GM19328 (cell line): ENCODE measurements at regions not wholly inside any gene's neighbourhood (a gene's known extent, or its start where the extent isn't known, plus 50 kb on each side); places are given as distances from the start of the nearest gene placed in this dataset.
"Not testable (repeated sequence)": the region's sequence is repeated elsewhere in the genome, so short reads cannot be mapped to it uniquely, and the experiment has no call there.

ENCODE experiments used
- ATAC-seq: cut with Tn5 transposase; IDR thresholded peaks from one replicate; pipeline ENCODE4 v1.9.1; 2021; ENCODE audit warnings: mild to moderate bottlenecking, moderate library complexity; ENCODE audit not compliant: unreplicated experiment

DNA sequence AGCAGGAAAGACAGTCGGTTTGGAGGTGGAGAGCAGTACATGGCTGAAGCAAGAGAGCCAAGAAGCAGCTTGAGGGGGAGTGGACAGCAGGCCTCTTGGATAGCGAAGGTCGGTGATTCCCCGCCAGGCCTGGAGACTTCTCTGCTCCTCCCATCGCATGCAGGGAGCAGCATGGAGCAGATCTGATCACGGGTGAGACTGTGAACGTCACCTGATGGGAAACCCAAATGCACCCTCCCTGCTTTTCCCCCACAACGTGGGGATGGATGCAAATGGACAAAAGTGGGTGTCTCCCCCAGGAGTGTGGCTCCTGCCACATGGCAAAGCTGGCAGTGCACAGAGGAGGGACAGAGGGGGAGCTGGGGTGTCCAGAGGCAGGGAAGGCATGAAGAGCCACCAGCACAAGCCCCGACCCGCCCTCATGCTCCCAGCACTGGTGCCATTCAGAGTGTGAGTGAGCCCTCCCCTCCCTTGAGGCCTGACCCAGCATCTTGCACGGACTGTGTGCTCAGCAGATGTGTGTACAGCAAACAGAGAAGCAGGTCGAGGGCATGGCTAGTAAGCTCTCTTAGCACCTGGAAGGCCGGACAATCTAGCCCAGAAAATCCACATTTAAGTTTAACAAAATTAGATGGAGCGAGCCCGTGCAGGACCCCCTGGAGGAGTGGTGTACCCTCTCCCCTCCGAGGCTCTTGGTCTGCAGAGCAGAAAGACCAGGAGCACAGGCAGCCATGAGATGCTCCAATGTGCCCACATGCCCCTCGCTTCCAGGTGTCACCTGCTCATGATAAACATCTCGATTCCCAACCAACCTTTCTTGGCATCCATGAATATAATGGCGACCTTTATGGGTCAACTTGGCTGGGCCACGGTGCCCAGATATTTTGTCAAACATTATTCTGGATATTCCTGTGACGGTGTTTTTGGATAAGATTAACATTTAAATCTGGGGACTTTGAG lies 661.7 kb downstream of the TBC1D22A start:
- no peak for ATAC-seq

DNA sequence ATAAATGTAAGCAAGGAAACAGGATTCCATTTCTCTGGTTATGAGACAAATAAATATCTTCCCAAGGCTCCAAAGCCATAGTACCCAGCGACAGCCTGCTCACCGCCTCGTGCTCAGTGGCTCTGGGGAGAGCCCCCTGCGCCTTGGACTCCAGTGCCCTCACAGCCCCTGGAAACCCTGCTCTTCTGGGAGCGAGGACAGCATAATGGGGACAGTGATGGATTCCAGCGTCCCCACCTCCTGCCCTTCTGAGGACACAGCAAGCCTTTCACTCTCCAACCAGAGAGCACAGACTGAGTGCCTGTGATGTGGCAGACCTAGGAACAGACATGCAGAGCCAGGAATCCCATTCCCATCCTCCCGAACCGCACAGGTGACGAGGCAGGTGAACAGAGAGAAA lies 660.8 kb downstream of the TBC1D22A start:
- no peak for ATAC-seq

DNA sequence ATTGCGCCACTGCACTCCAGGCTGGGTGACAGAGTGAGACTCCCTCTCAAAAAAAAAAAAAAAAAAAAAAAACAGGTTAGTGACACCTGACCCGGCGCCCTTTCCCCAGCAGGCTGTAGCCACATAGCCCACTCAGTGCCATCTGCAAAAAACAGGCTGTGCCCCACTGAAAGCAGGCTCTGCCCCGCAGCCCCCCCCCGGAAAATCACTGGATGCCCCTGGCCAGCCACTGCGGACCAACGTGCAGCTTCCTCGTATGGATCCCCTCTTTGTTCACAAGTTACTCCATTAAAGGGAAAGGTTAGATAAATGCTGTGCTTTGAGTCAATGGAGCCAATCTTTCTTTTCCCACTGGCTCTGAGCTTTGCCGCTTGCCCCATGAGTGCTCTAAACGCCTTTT lies 660.3 kb downstream of the TBC1D22A start:
- no peak for ATAC-seq

DNA sequence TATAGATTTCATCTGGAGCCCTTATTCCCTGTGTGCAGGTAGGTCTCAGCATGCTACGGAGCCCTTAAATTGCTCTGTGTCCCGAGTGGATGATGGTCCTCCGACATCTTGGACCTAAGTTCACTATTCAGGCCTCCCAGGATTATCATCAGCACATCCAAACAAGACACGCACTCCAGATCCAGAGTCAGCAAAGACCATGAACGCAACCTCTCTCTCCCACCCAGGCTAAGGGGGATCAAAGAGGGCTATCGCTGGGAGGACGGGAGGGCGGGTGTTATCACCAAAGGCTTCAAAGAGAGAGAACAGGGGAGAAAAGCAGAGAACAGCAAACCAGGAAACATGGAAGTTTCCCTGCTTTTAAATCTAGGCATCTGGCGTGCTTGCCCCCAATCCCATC lies 659.4 kb downstream of the TBC1D22A start:
- ATAC-seq: no peak

DNA sequence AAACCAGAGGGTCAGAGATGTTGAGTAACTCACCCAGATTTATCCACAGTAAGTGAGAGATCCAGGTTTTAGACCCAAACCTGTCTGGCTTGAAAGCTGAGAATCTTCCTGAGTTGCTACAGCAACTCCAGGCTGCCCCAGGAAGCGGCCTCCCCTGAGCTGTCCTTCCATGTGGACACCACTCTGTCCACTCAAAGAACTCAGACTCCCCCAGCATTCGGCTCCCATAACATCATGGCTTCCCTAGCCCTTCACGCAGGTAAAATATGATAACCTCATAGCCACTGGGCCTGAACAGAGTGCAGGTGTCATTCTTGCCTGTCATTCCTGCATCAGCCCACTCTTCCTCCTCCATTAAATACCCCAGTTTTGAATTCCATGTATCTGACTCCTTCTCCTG lies 657.8 kb downstream of the TBC1D22A start:
- ATAC-seq: no peak

DNA sequence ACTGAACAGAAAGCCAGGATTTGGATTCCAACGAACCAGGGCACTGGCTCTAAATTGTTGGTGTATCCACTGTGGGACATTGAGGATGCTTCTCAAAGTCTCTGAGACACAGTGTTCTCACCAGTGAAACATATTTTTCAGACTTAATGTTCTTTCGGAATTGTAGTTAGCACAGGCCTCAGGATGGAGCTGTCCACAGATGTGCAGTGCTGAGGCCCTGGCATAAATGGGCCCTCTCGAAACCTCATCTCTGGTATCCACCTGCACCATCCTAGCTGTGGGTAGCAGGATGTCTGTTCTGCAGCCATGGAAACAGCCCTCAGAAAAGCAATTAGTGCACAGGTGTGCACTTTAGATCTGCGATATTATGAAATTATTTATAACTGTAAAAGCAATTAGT lies 656.8 kb downstream of the TBC1D22A start:
- ATAC-seq: no peak

DNA sequence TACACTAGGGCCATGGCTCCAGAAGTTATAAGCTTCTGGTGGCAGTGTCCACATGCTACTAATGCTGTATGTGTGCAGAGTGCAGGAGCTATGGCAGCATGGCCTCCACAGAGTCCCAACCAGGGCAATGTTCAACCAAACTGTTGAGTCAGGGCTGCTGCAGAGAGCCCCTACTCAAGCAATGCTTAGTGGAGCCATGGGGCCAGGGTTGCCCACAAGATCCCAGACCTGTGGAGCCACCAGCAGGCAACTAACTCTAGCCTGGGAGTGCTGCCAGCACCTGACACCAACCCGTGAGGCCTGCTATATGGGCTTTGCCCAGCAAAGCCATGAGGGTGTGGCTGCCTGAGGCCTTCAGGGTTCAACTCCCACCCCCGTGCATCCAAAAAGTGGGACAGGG lies 655.2 kb downstream of the TBC1D22A start:
- ATAC-seq: no peak

DNA sequence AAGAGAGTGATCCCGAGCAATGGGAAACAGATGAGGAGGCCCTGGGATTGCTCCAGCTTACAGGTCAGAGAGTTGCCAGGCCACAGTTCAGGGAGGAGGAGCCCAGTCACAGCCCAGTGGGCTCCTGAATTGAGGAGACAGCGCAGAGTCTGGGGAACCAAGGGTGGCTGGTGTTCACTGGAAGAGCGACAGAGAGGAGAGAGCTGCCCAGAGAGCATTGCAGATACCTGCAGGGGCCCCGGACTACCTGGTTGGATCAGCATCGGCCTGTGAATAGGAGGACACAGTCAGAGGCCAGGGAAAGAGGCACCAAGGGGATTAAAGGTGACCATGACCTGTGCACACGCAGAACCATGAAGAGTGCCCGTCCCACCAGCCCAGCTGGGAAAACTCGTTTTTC lies 648.6 kb downstream of the TBC1D22A start:
- no peak for ATAC-seq

DNA sequence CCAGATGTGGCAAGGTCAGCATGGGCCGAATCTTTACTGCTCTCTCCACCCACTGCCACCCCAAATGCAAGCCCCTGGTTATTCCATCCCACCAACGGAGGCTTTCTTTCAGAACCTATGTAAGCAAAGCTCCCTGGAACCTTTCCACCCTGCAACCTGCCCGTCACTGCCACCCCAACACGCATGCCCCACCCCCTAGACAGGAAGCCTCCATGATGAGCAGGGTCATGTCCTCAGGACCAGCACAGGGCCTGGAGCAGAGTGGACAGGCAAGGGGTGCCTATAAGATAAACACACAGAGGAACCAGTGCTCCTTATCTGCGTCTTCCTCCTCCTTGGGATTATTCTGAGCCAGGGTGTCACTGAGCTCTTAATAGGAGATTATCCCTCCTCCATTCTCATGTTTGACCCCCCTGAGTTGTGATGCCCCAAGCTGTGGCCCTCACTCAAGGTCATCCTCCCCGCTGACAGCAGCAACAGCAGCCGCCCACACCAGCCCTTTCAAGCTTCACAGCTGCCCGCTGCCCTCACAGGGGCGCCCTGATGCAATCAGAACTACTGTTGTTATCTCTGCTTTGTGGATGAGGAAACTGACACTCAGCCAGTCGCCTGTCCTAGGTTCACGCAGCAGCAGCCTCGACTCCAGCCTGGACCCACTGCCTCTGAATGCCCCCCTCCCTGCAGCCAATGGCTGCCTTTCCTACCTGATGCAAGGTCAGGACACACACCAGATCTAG lies 647.3 kb downstream of the TBC1D22A start:
- ATAC-seq: no peak

DNA sequence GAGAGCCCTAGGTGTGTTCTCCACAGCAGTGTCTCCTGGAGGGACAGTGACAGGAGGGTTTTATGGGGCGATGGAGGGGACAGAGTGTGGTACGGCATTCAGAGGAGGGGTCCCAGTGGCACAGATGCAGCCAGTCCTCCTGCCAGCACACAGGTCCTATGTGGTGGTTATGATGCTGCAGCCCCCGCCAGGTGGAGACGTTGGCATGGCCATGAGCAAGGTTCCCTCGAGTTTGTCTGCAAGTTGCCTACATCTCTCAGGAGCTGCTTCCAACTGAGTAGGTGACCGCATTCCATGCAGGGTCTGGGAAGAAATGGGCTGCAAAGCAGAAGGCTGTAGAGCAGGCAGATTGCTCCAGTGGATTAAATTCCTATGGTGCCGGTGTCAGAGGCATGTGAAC lies 646.0 kb downstream of the TBC1D22A start:
- no peak for ATAC-seq

DNA sequence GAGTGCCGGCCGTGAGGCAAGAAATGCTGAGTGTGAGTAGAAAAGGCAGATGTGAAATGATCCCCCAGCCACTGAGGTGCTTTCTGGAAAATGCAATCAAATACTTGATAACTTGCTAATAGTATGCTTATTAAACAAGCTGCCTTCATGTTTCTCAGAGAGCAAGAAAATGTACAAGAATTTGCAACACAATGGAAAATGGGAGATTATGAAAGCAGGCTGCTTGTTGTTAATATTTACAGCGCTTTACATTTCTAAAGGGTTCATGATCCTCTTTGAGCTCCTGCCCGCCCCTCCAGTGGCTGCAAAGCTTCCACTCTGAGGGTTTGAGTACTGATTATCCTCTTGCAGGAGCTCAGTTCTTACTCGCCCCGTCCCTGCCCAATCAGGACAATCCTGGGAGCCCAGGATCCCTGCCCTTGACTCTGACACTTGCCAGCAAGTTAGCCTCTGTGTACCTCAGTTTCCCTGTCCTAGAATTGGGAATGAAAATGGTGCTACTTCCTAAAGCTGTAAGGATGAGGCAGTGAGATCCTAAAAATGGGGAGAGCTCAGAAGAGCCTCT lies 645.1 kb downstream of the TBC1D22A start:
- no peak for ATAC-seq

DNA sequence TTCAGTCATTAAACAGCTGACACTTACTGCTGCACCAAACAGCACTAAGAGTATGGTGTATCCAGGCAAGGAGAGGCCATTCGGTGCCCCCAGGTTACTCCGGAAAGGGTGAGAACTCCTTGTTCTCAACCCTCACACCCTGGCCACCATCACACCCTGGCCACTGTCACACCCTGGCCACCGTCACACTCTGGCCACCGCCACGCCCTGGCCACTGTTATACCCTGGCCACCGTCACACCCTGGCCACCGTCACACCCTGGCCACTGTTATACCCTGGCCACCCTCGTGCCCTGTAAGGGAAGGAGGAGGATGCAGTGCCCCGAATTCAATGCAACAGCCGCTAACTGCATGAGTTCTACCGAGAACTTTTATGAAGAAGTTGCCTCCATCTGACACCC lies 644.4 kb downstream of the TBC1D22A start:
- no peak for ATAC-seq

DNA sequence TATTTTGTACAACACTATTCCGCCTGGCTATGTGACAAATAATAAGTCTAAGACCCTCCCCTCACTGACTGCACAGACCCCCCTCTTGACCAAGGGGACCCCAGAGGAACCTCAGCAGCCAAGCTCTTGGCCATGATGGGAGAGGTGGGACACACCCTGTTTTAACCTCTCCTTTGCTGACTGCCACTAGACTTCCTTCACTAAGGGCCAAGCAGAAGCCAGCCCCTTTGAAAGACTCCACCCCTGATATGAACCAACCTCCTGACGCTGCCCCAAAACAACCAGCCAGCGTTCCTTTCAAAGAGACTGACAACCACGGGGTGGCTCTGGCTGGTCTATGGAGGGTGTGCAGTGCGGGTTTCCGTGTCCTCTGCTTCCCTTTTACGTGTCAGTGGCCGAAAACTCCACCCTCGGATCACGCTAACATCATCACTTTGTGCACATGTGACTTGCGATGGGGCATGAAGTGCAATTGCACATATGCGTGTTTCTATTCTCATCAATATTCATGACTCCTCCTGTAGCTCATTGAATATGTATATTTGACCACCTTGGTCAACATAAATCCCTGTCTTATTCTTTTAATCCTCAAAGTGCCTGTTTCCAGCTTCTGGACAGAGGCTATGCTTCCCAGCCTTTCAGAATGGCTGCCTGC lies 643.9 kb downstream of the TBC1D22A start:
- no peak for ATAC-seq

DNA sequence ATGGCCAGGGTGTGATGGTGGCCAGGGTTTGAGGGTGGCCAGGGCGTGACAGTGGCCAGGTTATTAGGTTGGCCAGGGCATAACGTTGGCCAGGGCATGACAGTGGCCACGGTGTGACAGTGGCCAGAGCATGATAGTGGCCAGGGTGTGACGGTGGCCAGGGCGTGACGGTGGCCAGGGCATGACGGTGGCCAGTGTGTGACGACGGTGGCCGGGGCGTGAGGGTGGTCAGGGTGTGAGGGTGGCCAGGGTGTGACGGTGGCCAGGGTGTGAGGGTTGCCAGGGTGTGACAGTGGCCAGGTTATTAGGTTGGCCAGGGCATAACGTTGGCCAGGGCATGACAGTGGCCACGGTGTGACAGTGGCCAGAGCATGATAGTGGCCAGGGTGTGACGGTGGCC lies 642.8 kb downstream of the TBC1D22A start:
- ATAC-seq: not testable (repeated sequence)

DNA sequence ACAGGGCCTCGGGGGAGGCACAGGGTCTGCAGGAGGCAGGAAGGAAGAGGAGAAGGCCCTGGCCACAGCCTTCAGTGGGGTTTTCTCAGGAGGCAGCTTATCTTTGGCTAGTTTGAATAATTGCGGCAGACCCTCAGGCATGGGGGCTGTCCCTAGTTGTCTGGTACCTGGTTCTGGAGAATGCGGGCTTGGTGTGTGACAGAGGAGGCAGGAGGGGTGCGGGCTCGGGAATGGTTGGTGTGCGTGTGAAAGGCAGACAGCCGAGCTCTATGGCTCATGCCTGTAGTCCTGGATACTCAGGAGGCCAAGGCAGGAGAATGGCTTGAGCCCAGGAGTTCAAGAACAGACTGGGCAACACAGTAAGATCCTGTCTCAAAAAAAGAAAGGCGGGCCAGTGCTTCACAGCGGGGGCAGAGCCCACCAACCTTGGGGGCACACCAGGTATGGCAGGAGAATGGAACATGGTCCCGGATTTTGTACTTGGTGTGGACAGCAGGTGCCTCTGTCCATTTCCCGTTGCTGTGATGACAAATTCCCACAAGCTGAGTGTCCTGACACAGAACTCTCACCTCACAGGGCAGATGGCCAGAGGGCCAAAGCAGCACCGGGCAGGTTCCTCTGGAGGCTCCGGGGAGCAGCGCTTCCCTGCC lies 640.6 kb downstream of the TBC1D22A start:
- ATAC-seq: no peak

DNA sequence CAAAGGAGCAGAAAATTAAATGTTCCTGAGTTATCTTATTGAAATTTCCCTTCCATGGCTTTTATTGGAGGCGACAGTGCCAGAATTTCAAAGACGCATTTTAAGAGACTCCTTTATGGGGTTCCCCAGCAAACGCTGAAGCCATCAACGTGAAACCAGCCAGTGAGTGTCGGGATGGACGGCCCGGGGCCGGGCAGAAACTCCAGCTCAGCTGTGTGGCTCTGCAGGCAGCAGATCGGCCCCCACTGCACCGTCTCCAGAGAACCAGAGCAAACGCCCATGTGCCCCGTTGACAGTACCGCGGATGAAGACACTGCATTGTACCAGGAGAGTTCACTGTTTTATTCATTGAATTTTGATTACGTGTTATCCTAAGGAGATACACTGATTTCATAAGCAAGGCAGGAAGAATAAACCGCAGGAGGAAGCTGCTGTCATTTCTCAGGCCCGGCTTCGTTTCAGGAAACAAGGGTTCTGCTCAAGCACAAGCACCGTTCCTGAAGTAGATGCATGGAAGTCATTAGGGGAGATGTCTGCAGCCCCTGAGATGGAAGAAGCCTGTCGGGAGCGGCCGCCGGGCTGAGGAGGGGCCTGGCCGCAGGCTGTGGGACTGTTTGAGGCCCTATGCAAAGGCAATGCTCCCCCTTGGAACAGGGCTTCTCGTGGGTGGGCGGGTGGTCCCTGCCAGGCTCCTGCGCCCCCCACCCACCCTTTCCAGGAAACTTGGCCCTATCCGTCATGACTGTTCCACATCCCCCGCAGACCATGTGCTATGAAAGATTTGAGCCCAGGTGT lies 639.7 kb downstream of the TBC1D22A start:
- ATAC-seq: no peak

DNA sequence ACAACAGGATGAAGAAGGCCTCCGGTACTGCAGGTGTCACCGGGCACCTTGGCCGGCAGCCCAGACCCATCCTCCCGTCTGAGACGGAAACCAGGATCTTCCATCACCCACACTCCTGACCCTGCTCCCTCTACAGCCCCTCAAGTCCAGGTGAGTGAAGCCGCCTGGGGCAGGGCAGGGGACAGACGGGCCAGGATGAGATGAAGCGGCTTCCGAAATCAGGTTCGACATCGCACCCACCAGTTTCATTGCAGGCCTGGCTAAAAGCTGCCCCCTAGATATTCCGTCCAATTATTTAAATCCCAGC lies 639.1 kb downstream of the TBC1D22A start:
- ATAC-seq: no peak

DNA sequence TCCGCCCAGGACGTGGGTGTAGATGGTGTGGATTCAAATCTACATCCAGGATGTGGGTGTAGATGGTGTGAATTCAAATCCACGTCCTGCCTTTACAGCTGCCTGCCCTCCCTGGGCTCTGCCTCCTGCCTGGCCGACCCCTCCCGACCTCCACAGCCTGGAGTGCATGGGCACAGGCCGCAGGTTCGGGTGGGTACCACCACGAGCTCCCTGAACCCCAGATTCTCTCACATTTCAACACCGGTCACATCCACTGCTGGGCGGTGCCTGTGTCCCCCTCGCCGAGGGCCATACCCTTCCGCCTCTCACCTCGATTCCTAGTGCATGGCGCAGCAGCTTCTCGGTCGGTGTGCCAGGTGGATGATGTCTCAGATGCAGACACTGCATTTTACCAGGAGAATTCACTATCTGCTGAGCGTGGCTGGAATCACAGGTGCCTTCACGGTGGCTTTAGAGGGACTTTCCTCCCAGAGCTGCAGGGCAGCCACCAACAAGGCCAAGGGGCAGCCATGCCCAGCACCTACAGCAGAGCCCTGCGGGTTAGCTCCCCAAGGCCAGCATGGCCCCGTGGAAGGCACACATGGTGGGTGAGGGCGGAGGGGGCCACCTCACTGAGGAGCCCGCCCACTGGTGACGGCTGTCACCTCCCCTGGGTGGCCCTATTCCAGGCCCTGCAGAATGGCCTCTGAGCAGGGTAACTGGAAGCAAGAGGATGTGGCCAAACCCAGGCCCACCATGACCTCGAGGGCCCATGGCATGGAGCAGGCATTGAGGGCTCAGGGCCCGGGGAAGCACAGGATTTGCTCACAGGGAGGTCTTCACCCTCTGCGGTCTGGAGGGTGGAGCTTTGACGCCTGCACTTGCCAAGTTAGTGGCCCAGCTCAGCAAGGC lies 638.5 kb downstream of the TBC1D22A start:
- no peak for ATAC-seq

DNA sequence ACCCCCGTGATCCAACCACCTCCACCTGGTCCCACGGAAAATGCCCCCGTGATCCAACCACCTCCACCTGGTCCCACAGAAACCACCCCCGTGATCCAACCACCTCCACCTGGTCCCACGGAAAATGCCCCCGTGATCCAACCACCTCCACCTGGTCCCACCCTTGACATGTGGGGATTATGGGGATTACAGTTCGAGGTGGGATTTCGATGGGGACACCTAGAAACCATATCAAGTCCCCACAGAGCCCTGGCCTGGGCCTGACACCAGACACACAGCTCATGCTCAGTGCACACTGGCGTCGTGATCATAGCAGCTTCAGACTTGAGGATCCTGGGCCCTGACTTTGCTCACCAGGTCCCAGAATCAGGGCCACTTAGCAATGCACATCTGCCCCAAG lies 637.7 kb downstream of the TBC1D22A start:
- ATAC-seq: not testable (repeated sequence)
